ENCODE measurements at regions not wholly inside any gene's neighbourhood (a gene's known extent, or its start where the extent isn't known, plus 50 kb on each side); places are given as distances from the start of the nearest gene placed in this dataset.
"Not testable (repeated sequence)": the region's sequence is repeated elsewhere in the genome, so short reads cannot be mapped to it uniquely, and the experiment has no call there.

GRCh38 chr9:30193421-30193820 is 2191.0 kb upstream of the ACO1 start:
- intact Hi-C loops (cut with micrococcal nuclease), result no loop called here

- intact Hi-C loops (cut with micrococcal nuclease), result no loop called here
These were observed 2187.5 kb upstream of the ACO1 start for GRCh38 chr9:30196941-30197340.

DNA sequence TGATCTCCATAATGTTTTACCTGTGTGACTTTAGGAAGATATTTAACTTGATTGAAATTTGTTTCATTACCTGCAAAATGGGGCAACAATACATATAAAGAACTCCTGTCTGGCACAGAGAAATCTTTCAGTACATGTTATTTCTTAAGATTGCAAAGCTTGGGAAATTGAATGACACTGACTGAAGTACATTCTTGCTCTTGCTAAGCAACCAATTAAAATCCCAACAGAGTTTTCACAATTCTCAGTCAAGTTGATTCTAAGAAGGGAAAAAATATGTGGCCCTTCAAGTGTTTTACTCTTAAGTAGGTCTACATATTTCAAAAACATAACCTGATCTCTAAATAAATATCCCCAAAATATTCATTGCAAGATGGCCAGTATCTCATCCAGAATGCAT is 2187.0 kb upstream of the ACO1 start:
- intact Hi-C loops (cut with micrococcal nuclease), result no loop called here

GRCh38 chr9:30197954-30198353 is 2186.5 kb upstream of the ACO1 start:
- intact Hi-C loops (cut with micrococcal nuclease), result no loop called here

DNA sequence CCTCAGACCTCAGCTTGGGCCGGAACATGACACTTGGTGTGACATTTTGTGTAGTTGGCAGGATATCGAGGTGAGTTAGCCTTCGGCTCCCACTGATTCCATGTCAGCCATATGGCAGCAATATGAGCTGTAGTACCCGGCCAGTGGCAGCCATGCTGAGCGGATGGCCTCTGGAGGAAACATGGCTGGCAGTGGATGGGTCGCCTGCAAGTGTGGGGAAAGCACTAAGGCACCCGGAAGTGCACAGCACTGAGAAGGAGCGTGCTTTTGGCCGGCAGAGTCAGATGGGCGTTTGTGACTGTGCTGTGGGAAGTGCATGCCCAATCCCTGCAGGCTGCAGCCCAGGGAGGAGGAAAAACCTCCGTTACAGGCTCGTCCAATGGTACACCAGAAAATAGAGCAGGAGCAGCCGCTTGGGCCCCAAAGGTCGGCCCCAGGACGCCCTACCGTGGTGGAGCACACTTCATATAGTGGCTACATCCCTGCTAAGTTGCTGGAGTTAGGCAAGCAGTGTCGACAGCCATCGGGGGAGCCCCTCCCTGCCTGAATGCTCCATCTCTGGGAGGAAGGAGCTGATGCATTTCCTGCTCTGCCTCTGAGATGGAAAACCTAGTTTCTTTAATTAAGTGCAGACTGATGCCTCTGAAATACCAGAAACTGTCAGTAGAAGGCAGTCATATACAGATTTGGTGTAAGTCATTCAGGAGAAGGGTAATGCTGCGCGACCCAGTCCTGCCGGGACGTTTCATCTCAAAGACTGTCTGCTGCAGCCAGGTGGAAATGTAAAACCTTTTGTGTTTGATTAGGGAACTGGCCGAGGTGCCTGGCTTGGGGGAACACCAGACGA is 2185.8 kb upstream of the ACO1 start:
- intact Hi-C loops (cut with micrococcal nuclease), result no loop called here

GRCh38 chr9:30201024-30201423 is 2183.4 kb upstream of the ACO1 start:
- intact Hi-C loops (cut with micrococcal nuclease), result no loop called here

DNA sequence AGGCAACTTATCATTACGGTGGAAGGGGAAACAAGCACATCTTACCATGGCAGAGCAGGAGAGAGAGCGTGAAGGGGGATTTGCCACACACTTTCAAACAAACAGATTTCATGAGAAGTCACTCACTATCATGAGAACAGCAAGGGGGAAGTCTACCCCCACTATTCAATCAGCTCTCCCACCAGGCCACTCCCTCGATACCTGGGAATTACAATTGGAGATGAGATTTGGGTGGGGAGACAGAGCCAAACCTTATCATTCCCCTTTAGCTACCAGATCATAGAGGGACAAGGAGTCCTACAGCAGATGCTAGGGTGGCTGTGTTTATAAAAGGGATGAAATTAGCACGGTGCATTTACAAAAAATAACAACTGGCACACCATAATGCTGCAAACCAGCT is 2149.4 kb upstream of the ACO1 start:
- intact Hi-C loops (cut with micrococcal nuclease), result no loop called here

DNA sequence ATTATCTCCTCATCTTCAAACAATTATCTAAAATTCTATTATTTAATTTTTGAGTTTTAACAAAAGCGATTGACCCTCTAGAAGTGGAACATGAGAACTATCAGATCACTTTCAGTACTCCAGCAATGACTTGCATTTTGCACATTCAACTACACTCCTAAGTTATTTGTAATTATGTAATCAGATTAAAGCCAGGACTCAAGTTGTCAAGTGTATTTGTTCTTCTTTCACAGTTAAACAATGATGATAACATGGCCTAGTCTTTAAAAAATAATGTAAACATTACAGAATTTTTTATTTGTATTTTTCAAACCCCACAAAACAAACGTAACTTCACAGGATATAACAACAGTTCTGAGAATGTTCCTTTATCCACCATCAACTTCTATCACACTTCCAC is 2148.9 kb upstream of the ACO1 start:
- intact Hi-C loops (cut with micrococcal nuclease), result no loop called here

GRCh38 chr9:30239878-30240277 is 2144.6 kb upstream of the ACO1 start:
- intact Hi-C loops (cut with micrococcal nuclease), result no loop called here

GRCh38 chr9:30243467-30243866 is 2141.0 kb upstream of the ACO1 start:
- intact Hi-C loops (cut with micrococcal nuclease), result no loop called here

- intact Hi-C loops (cut with micrococcal nuclease), result no loop called here
These were observed 2139.6 kb upstream of the ACO1 start for GRCh38 chr9:30244877-30245276.

DNA sequence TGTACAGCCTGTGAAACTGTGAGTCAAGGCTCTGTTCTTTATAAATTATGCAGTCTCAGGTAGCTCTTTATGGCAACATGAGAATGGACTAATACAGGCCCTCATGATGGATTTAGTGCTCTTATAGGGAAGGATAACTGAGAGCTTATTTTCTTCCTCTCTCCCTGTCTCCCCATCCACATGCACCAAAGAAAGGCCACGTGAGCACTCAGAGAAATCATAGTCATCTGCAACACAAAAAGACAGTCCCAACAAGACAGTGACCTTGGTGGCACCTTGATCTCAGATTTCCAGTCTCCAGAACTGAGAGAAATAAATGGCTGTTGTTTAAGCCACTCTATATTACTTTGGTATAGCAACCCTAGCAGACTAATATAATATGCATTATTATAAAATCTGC is 2133.6 kb upstream of the ACO1 start:
- intact Hi-C loops (cut with micrococcal nuclease), result no loop called here

GRCh38 chr9:30258094-30258493 is 2126.3 kb upstream of the ACO1 start:
- intact Hi-C loops (cut with micrococcal nuclease), result no loop called here

- intact Hi-C loops (cut with micrococcal nuclease), result no loop called here
These were observed 2104.1 kb upstream of the ACO1 start for GRCh38 chr9:30280229-30280900.

GRCh38 chr9:30289435-30289834 is 2095.0 kb upstream of the ACO1 start:
- intact Hi-C loops (cut with micrococcal nuclease), result no loop called here

GRCh38 chr9:30292026-30292425 is 2092.4 kb upstream of the ACO1 start:
- intact Hi-C loops (cut with micrococcal nuclease), result not testable (repeated sequence)

DNA sequence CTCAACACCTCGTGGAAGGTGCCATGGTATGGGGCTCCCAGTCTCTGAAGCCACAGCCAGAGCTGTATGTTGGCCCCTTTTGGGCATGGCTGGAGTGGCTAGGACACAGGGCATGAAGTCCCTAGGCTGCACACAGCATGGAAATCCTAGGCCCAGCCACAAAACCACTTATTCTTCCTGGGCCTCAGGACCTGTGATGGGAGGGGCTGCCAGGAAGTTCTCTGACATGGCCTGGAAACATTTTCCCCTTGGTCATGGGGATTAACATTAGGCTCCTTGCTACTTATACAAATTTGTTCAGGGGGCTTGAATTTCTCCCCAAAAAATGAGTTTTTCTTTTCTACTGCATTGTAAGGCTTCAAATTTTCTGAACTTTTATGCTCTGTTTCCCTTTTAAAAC is 2091.2 kb upstream of the ACO1 start:
- intact Hi-C loops (cut with micrococcal nuclease), result no loop called here

DNA sequence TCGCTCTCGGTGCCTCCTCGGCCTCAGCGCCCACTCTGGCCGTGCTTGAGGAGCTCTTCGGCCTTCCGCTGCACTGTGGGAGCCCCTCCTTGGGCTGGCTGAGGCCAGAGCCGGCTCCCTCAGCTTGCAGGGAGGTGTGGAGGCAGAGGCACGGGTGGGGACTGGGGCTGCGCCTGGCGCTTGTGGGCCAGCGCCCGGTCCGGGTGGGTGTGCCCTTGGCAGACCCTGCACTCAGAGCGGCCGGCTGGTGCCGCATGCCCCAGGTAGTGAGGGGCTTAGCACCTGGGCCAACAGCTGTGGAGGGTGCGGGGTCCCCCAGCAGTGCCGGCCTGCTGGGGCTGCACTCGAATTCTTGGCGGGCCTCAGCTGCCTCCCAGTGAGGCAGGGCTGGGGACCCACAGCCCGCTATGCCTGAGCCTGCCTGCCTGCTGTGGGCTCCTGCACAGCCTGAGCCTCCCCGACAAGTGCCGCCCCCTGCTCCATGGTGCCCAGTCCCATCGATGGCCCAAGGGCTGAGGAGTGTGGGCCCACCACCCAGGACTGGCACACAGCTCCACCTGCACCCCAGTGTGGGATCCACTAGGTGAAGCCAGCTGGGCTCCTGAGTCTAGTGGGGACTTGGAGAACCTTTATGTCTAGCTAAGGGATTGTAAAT is 2085.2 kb upstream of the ACO1 start:
- intact Hi-C loops (cut with micrococcal nuclease), result no loop called here

DNA sequence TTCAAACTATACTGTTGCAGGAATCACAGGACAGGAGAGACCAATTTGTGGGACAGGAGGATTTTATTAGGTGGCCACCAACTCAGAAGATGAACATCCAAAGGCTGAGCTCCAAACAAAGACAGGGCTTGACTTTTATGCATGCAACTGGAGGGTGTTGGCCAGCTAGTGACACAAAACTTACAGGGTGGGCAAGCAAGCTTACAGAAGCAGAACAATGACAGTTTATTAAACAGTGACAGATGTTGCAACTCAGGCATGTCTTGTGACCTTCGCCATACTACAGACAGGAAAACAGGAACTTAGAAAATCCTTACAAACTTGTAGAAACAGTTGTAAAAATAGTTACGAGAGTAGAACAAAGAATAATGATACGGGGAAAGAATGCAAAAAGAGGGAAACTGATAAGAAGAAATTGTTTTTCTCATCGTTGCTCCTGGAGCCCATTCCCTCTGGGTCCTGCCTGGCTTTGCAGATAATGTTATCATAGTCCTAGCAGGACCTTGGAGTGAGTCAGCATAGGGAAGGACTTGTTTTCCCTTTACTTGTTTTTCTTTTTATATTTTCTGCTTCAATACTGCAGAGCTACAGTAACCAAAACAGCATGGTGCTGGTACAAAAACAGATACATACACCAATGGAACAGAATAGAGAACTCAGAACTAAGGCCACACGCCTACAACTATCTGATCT is 2083.0 kb upstream of the ACO1 start:
- intact Hi-C loops (cut with micrococcal nuclease), result no loop called here

DNA sequence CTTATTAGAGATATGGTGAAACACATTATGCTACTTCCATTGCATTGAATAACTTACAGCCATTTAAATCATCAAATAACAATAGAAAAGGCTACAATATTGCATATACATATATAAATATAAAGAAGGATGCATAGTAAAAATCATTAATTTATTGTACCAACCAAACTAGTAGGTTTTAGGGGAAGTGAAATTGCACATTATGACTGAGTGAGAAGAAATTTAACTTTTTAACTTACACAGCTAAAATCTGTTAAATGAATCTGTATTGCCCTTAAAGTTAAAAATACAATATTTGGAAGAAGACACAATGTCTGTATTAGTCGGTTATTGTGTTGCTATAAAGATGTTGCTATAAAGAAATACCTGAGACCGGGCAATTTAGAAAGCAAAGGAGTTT is 2073.7 kb upstream of the ACO1 start:
- intact Hi-C loops (cut with micrococcal nuclease), result no loop called here

DNA sequence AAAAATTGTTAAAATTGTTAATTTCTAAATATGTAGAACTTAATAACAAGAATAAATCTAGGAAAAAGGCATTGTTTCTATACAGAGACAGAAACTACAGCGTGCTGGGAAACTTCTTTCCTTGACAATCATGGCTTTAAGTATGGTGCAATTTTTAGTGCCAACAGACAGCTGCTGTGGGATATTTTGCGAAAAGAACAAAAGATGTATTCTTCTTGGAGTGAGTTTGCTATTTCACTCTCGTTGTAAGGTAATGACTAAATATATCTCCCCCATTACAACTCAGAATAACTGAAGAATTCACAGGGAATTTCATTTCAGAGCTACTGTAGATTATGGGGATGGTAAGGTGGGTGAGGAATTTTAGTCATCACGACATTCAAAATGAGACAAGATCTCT is 2055.0 kb upstream of the ACO1 start:
- intact Hi-C loops (cut with micrococcal nuclease), result no loop called here

- intact Hi-C loops (cut with micrococcal nuclease), result no loop called here
These were observed 2035.5 kb upstream of the ACO1 start for GRCh38 chr9:30348904-30349303.

Data from T-helper 2 cell treated with Interferon-gamma antibody and Interleukin-4, amounts not matched to agents 100 ng/mL and 5 ng/mL, for 36 hours (primary cell).